ENCODE measurements at regions not wholly inside any gene's neighbourhood (a gene's known extent, or its start where the extent isn't known, plus 50 kb on each side); places are given as distances from the start of the nearest gene placed in this dataset.
"Not testable (repeated sequence)": the region's sequence is repeated elsewhere in the genome, so short reads cannot be mapped to it uniquely, and the experiment has no call there.

DNA sequence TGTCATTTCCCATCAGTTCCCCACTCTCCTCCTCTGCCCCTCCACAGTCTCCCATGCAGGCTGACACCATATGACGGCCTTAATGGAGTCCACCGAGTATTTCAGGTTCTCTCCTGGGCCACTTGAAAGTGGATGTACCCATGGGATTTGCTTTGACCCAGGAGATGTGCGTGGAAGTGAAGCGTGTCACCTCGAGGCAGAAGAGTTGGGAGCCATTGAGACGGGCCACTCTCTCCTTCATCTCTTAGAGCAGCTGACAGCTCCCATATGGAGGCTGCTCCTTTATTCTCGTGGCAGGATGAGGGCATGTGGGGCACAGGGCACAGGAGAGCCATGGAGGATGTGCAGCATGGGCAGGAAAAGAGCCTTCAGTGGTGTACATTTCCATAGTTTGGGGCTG, 144.7 kb upstream of the CRYM start:
- H3K4me1 ChIP-seq (ENCODE audit: control insufficient read depth, insufficient read depth, low read depth, low read length); H4K8ac ChIP-seq (ENCODE audit: low read length); H3K79me1 ChIP-seq (replicated peaks; ENCODE audit: low read length, poor library complexity, severe bottlenecking); H2BK5ac ChIP-seq (ENCODE audit: low read depth, low read length, poor library complexity, severe bottlenecking); H3K18ac ChIP-seq (ENCODE audit: low read depth in 1 of 2, low read length in 2 of 2); H3K27ac ChIP-seq (ENCODE audit: low read length, poor library complexity, severe bottlenecking); H3K27me3 ChIP-seq (ENCODE audit: control insufficient read depth in 1 of 2, insufficient read depth in 1 of 2, low read length in 2 of 2); H3K23ac ChIP-seq (ENCODE audit: low read length in 2 of 2); H2AK5ac ChIP-seq (ENCODE audit: low read length, severe bottlenecking); H4K91ac ChIP-seq (ENCODE audit: low read length); H2BK120ac ChIP-seq (ENCODE audit: low read depth, low read length); H3K4ac ChIP-seq (ENCODE audit: low read depth in 1 of 2, low read length in 2 of 2); H3K36me3 ChIP-seq (ENCODE audit: control insufficient read depth in 1 of 2, insufficient read depth in 2 of 2, low read depth in 1 of 2, low read length in 2 of 2); H3K4me3 ChIP-seq (ENCODE audit: insufficient read depth in 1 of 2, low read depth in 1 of 2, low read length in 2 of 2); DNase-seq; H3K9me3 ChIP-seq (ENCODE audit: control insufficient read depth, low read length); H2BK15ac ChIP-seq (ENCODE audit: low read depth, poor library complexity, severe bottlenecking); H3K4me2 ChIP-seq (ENCODE audit: low read length, poor library complexity, severe bottlenecking); H2AFZ ChIP-seq (ENCODE audit: low read depth, low read length); H3K14ac ChIP-seq (ENCODE audit: low read length in 2 of 2); H2BK12ac ChIP-seq (ENCODE audit: low read length in 2 of 2); H3K9ac ChIP-seq (ENCODE audit: low read length): not testable (repeated sequence)
- no CpG with 5 or more reads among the region's 7 CpGs for WGBS

- not testable (repeated sequence) for H3K4me1 ChIP-seq (ENCODE audit: control insufficient read depth, insufficient read depth, low read depth, low read length); H3K9me3 ChIP-seq (ENCODE audit: control insufficient read depth, low read length); H3K4ac ChIP-seq (ENCODE audit: low read depth in 1 of 2, low read length in 2 of 2); H3K14ac ChIP-seq (ENCODE audit: low read length in 2 of 2); H3K36me3 ChIP-seq (ENCODE audit: control insufficient read depth in 1 of 2, insufficient read depth in 2 of 2, low read depth in 1 of 2, low read length in 2 of 2); H2AFZ ChIP-seq (ENCODE audit: low read depth, low read length); H4K91ac ChIP-seq (ENCODE audit: low read length); H3K79me1 ChIP-seq (replicated peaks; ENCODE audit: low read length, poor library complexity, severe bottlenecking); H2BK15ac ChIP-seq (ENCODE audit: low read depth, poor library complexity, severe bottlenecking); H3K27ac ChIP-seq (ENCODE audit: low read length, poor library complexity, severe bottlenecking); H4K8ac ChIP-seq (ENCODE audit: low read length); H2AK5ac ChIP-seq (ENCODE audit: low read length, severe bottlenecking); H3K18ac ChIP-seq (ENCODE audit: low read depth in 1 of 2, low read length in 2 of 2); H3K27me3 ChIP-seq (ENCODE audit: control insufficient read depth in 1 of 2, insufficient read depth in 1 of 2, low read length in 2 of 2); H2BK12ac ChIP-seq (ENCODE audit: low read length in 2 of 2); H3K4me2 ChIP-seq (ENCODE audit: low read length, poor library complexity, severe bottlenecking); H3K9ac ChIP-seq (ENCODE audit: low read length); H2BK120ac ChIP-seq (ENCODE audit: low read depth, low read length); H2BK5ac ChIP-seq (ENCODE audit: low read depth, low read length, poor library complexity, severe bottlenecking); H3K4me3 ChIP-seq (ENCODE audit: insufficient read depth in 1 of 2, low read depth in 1 of 2, low read length in 2 of 2); H3K23ac ChIP-seq (ENCODE audit: low read length in 2 of 2); DNase-seq
- WGBS = no CpG with 5 or more reads among the region's 13 CpGs
Measured at GRCh38 chr16:21404699-21405098, 126.6 kb upstream of the CRYM start.

DNA sequence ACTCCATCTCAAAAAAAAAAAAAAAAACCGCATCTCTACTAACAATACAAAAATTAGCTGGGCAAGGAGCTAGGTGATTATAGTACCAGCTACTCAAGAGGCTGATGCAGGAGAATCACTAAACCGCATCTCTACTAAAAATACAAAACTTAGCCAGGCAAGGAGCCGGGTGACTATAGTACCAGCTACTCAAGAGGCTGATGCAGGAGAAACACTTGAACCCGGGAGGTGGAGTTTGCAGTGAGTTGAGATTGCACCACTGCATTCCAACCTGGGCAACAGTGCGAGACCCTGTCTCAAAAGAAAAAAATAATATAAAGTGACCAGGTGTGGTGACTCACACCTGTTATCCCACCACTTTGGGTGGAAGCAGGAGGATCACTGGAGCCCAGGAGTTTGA, 119.8 kb upstream of the CRYM start:
- no CpG with 5 or more reads among the region's 5 CpGs for whole genome bisulfite sequencing
- H2BK12ac ChIP-seq (ENCODE audit: low read length in 2 of 2); H3K4me2 ChIP-seq (ENCODE audit: low read length, poor library complexity, severe bottlenecking); DNase-seq; H3K79me1 ChIP-seq (replicated peaks; ENCODE audit: low read length, poor library complexity, severe bottlenecking); H2AFZ ChIP-seq (ENCODE audit: low read depth, low read length); H2BK5ac ChIP-seq (ENCODE audit: low read depth, low read length, poor library complexity, severe bottlenecking); H4K8ac ChIP-seq (ENCODE audit: low read length); H3K4me1 ChIP-seq (ENCODE audit: control insufficient read depth, insufficient read depth, low read depth, low read length); H3K14ac ChIP-seq (ENCODE audit: low read length in 2 of 2); H2BK15ac ChIP-seq (ENCODE audit: low read depth, poor library complexity, severe bottlenecking); H3K36me3 ChIP-seq (ENCODE audit: control insufficient read depth in 1 of 2, insufficient read depth in 2 of 2, low read depth in 1 of 2, low read length in 2 of 2); H3K27me3 ChIP-seq (ENCODE audit: control insufficient read depth in 1 of 2, insufficient read depth in 1 of 2, low read length in 2 of 2); H3K4ac ChIP-seq (ENCODE audit: low read depth in 1 of 2, low read length in 2 of 2); H4K91ac ChIP-seq (ENCODE audit: low read length); H3K9ac ChIP-seq (ENCODE audit: low read length); H3K23ac ChIP-seq (ENCODE audit: low read length in 2 of 2); H3K9me3 ChIP-seq (ENCODE audit: control insufficient read depth, low read length); H2AK5ac ChIP-seq (ENCODE audit: low read length, severe bottlenecking); H3K18ac ChIP-seq (ENCODE audit: low read depth in 1 of 2, low read length in 2 of 2); H3K4me3 ChIP-seq (ENCODE audit: insufficient read depth in 1 of 2, low read depth in 1 of 2, low read length in 2 of 2); H3K27ac ChIP-seq (ENCODE audit: low read length, poor library complexity, severe bottlenecking); H2BK120ac ChIP-seq (ENCODE audit: low read depth, low read length): not testable (repeated sequence)

DNA sequence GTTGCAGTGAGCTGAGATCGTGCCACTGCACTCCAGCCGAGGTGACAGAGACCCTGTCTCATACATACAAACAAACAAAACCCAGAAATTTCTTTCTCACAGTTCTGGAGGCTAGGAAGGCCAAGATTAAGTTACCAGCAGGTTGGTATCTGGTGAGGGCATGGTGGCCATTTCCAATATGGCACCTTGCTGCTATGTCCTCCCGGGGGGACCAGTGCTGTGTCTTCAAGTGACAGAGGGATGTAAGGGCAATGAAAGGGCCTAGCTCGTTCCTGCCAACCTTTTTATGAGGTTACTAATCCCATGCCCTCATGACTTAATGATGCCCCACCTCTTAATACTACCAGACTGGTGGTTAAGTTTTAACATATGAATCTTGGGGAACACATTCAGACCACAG, 118.5 kb upstream of the CRYM start:
- H2BK5ac ChIP-seq (ENCODE audit: low read depth, low read length, poor library complexity, severe bottlenecking); H3K23ac ChIP-seq (ENCODE audit: low read length in 2 of 2); H3K14ac ChIP-seq (ENCODE audit: low read length in 2 of 2); H3K27ac ChIP-seq (ENCODE audit: low read length, poor library complexity, severe bottlenecking); H3K9ac ChIP-seq (ENCODE audit: low read length); H2BK12ac ChIP-seq (ENCODE audit: low read length in 2 of 2); H2AK5ac ChIP-seq (ENCODE audit: low read length, severe bottlenecking); H2BK15ac ChIP-seq (ENCODE audit: low read depth, poor library complexity, severe bottlenecking); H2BK120ac ChIP-seq (ENCODE audit: low read depth, low read length); H3K9me3 ChIP-seq (ENCODE audit: control insufficient read depth, low read length); H3K36me3 ChIP-seq (ENCODE audit: control insufficient read depth in 1 of 2, insufficient read depth in 2 of 2, low read depth in 1 of 2, low read length in 2 of 2); H3K4ac ChIP-seq (ENCODE audit: low read depth in 1 of 2, low read length in 2 of 2); H3K4me1 ChIP-seq (ENCODE audit: control insufficient read depth, insufficient read depth, low read depth, low read length); H3K4me2 ChIP-seq (ENCODE audit: low read length, poor library complexity, severe bottlenecking); H3K79me1 ChIP-seq (replicated peaks; ENCODE audit: low read length, poor library complexity, severe bottlenecking); H3K4me3 ChIP-seq (ENCODE audit: insufficient read depth in 1 of 2, low read depth in 1 of 2, low read length in 2 of 2); H4K91ac ChIP-seq (ENCODE audit: low read length); H4K8ac ChIP-seq (ENCODE audit: low read length); H2AFZ ChIP-seq (ENCODE audit: low read depth, low read length); H3K27me3 ChIP-seq (ENCODE audit: control insufficient read depth in 1 of 2, insufficient read depth in 1 of 2, low read length in 2 of 2); H3K18ac ChIP-seq (ENCODE audit: low read depth in 1 of 2, low read length in 2 of 2); DNase-seq: not testable (repeated sequence)
- WGBS = no CpG with 5 or more reads among the region's 4 CpGs

All from mesenchymal stem cell (in vitro differentiated cells and primary cell).